HUDEP-2 (cell line): ENCODE measurements at regions not wholly inside any gene's neighbourhood (a gene's known extent, or its start where the extent isn't known, plus 50 kb on each side); places are given as distances from the start of the nearest gene placed in this dataset.
"Not testable (repeated sequence)": the region's sequence is repeated elsewhere in the genome, so short reads cannot be mapped to it uniquely, and the experiment has no call there.

Source experiments
- DNase-seq, 76 experiments: peaks; one replicate each; lab custom pipeline; 2025; ENCODE audit not compliant: unreplicated experiment in 76 of 76; lab: John Stamatoyannopoulos, UW

DNA sequence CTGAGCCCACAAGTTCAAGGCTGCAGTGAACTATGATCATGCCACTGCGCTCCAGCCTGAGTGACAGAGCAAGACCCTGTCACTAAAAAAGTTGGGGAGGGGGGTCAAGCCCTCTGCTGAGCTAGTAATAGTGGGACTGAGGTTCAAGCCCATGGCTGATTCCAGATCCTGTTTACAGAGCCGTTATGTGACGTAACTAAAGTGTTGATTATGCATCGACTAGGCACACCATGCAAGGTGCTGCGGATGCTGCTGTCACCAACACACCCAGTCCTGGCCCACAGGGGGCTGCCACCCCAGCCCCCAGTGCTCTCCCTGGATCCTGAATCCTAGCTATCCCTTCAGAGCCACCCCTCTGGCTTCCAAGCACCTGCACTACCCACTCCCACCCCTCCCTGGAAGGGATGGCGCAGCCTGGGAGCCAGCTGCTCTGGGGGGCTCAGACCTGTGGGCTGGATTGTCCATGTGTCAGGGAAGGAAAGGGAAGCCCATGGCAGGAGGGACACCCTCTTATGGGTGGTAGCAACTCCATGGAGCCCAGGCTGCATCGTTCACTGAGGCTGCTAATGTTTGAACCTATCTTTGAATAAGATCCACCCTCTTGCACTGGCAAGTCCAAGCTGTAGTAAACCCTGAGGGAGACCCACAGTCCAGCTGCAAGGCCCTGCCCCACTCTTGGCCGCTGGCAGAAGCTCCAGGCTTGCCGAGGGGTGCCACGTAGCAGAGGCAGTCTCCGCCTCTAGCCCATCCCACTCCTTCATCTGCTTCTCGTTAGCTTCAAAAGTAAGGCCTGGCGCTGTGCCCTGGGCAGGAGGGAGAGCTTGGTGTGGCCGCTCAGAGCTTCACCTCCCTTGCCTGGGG lies 95.0 kb downstream of the SNX5 start:
- peak in 40 of 76 experiments; percentile 2 to 54 (median 28) for DNase-seq

DNA sequence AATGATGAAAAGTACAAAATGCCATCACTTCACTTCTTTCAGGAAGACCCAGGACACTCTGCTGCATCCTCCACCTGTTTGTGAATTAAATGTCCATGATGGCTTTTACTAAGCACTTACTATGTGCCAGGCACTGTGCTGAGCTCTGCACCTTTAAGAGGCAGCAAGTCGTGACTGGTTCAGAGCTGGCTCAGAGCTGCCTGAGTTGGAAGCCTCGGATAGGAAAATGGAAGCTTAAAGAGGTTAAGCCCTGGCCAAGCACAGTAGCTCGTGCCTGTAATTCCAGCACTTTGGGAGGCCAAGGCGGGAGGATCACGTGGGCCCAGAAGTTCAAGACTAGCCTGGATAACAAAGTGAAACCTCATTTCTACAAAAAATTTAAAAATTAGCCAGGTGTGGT lies 95.6 kb downstream of the SNX5 start:
- no peak for DNase-seq

DNA sequence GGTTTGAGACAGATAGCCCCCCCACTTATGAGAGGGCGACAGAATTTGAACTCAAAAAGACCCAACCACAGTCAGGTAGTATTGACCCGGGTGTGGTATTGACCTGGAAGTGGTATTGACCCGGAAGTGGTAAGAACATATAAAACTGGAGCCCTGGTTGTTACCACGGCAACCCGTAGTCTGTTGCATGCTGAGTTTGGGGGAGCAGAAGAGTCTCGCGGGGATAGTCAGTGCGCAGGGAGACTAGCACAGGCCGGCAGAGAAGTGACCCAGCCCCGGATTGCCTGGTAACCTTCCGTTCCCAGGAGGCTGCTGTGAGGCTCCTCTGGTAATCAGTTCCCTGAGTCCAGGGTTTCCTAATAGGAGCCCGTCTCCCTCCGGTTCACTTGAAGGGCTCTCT lies 96.2 kb downstream of the SNX5 start:
- no peak for DNase-seq

DNA sequence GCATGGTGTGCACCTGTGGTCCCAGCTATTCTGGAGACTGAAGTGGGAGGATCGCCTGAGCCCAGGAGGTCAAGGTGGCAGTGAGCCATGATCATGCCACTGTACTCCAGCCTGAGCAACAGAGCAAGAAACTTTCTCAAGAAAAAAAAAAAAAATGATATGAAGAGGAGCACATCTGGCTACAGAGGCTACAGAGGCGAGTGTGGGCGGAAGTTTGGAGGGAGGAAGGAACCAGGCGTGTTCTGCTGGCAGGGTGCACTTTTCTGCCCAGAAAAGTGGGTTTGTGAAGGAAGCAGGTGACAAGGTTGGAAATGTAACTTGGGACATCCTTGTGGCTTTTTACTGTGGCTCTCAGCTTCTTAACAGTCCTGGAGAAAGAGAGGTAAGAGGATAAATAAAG lies 96.7 kb downstream of the SNX5 start:
- no peak for DNase-seq

DNA sequence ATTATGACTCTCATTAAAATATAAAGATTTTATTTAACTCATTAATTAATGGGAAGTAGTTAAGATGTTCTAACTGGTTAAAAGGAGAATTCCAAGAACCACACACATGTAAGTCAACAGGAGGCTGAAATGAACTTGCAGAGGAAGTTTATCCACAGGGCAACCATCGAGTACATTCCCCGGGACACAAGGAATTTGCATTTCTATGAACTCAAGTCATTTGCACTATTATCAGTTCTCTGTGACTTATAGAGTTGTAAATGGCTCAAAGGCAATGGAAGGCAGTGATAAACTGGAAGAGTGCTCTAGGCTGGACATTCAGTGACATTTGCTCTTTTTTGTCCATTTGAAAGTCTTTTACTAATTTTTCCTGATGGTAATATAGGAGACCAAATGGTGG lies 97.4 kb downstream of the SNX5 start:
- DNase-seq: no peak

DNA sequence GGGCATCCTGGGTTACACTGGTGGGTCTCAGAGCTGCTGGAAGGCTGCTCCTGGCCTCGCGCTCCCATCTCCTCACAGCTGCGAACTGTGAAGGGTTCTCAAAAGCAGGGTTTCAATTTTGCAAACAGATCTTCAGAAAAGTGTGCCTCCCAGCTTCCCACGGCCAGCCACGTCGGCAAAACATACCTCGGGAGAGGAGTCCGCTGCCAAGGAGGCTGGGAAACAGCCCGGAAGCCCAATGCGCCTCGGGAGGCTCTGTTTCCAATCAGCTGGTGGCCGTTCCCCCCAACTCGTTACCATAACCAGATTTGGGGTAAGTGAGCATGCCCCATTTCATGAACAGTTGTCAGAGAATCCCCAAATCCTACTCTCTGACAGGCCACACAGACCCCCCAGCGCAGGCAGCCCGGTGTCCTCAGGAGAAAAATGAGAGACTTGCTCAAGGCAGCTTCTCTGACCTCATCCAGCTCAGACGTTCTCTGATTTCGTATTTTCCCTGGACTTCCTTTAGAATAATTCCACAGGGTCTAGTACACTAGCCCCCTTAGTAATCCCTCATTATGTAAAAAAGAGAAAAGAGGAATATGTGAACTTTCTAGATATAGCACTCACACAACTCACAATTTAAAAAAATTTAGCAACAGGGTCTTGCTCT lies 98.4 kb downstream of the SNX5 start:
- DNase-seq: no peak

DNA sequence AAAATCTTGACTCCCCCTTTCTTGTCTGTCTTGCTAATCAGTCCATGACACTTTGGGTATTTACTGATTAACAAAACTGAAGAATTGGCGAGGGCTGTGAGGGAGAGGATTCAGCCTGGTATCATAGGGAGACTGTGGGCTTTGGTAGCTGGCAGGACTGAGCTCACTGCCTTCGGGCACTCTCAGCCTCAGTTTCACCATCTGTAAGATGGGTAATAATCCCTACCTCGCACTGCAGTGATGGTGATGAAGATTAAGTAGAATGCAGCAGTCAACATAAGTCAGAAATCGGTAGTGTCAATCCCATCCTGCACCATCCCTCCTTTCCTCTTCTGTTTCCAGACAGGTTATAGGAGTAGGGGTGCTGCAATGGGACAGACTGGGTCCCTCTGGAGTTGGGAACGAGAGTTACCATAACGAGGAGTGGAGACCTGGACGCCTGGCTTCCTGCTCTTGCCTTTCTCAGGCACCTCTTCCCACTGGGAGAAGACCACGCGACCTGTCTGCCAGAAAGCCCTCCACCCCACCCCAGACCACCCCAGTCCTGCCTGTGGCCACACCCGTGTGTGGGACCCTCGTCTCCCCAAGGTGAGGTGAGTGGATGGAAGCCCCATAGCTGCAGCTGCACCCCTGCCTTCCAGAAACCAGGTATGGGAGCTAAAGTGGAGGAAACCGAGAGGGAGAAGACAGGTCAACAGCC lies 99.1 kb downstream of the SNX5 start:
- DNase-seq: no peak

DNA sequence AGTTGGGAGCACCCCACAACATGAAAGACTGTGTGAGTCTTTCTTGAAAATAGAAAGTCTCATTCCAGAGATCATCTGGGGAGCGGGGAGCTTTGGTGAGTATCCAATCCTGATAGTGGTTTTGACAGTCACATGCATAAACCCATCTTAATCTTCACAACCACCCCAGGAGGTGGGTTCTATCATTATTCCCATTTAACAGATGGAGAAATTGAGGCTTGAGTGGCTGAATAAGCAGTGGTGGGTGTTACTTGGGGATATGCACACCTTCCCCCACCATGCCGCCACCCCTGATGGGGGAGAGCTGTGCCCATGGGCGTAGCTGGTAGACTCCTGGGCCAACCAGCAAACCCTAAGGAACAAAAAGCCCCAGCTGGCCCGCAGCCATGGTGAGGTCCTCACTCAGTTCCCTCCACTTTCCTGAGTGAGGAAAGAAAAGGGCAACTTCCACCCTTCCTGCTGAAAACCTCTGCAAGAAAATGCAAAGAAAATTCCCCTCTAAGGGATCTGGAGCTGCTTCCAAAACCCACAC lies 99.8 kb downstream of the SNX5 start:
- no peak for DNase-seq

DNA sequence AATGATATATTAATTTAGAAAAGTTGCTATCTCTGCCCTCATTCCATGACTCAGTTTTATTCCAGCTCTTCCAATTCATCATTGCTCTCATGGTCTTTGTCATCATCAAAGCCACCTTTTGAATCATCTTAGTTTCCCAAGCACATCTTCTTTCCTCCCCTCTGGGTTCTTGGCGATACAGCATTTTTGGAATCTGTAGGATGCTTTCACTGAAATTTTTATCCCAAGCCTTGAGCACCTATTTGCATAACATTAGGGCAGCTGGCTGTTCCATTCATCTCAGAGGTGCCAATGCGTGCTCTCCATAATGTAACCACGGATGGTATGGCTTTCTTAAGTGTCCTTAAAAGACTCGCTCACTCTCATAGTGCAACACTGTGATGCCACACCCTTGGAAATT lies 100.4 kb downstream of the SNX5 start:
- no peak for DNase-seq

DNA sequence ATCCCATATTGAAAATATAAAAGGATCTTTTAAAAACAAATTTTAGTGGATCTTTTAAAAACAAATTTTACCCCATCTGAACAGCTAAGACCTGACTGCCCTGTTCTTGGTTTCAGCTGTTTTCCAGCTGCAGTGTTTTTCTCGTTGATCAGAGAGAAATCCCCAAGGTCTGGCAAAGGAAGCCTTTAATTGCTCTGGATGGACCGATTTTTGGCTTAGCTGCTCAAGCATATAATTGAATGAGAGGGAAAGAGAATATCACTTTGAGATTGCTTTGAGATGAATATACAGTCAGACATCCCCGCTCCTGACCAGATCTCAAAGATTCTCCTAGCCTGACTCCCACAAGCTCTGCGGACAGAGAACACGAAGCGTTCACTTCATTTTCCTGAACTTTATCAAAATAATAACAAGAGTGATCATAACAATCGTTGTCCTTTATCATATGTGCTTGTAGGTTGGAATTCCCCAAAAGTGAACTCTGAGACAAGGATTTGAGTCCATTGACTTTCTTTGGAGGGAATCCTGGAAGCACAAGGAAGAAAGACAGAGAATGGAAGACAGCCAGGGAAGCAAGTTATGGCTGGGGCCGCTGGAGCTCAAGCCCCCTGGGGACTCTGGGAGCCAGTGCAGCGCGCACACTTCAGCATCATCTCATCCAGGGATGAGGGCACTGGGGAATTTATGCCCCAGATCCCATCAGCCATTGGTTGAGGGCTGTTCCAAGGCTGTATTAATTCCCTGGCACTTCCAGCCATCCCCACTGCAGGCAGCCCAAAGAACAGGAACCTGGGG lies 101.3 kb downstream of the SNX5 start:
- no peak for DNase-seq

DNA sequence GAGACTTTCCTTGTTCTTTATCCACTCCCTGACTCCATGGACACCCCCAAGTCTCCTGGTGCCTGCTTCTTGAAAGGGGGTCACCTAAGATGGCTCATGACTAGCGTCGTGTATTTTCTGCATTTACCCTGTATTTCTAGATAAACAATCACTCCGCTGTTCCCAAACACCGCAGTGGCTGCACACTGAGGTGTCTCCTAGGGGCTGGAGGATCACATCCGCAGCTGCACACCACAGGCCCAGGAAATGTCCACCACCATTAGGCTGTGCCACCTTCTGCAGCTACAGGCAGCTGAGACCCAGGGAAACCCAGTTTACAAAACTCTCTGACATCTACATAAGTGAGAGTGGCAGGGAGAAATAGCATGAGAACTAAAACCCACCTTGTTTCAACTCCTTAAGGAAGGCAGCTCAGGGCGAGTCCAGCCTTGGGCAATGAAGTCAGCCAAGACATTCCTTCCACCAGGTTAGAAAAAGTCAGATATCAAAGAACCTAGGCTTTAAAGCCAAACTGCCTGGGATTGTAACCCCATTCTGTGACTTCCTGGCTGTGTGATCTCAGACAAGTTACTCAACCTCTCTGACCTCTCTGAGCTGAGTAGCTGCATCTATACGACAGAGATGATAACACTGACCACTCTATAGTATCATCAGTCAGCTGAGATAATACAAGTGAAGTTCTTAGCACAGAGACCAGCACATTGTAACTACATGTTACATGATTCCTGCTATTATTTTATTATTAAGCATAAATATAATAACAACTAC lies 102.2 kb downstream of the SNX5 start:
- DNase-seq: no peak

DNA sequence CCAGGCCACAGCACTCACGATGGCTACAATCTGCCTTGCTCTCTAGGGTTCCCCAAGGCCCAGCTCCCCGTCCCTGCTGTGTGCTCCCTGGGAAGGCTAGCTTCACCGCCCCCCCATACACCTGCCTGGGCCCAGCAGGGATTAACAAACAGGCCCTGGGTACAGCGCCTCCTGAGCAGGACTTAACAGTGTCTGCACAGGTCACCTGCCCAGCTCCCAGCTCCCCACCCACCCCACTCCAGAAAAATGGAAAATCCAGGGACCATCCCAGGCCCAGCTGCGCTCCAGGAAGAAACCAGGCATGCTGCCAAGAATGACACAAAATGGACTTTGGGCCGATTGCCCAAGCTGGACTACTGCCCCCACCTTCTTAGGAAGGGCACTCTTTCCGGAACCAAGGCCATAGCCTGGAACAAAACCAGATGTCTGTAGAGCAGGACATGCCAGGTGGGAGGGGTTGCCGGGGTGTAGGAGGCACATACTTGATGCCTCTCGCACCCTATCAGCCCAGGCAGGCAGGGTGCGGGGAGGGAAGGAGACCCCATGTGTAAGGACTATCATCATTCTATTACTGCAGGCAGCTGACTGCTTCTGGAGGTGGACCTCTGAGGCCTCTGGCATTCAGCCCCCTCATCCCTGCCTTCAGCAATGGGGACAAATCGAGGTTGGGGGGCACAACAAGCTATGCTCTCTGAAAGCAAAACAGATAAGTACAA lies 104.9 kb downstream of the SNX5 start:
- no peak for DNase-seq

DNA sequence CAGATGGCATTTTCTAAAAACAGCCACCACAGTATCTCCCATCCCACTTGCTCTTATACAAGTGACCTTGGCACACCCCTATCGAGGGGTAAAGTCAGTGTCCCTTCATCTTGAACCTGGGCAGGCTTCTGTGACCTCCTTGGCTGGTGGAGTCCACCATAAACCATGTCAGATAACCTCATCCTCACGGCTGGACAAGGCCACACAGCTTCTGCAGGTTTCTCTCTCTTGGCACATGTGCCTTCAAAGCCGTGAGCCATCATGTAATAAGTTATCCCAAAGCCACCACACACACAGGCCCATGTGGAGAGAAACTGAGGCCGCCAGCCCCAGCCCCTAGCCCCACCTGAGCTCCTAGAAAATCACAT lies 105.4 kb downstream of the SNX5 start:
- DNase-seq: no peak

DNA sequence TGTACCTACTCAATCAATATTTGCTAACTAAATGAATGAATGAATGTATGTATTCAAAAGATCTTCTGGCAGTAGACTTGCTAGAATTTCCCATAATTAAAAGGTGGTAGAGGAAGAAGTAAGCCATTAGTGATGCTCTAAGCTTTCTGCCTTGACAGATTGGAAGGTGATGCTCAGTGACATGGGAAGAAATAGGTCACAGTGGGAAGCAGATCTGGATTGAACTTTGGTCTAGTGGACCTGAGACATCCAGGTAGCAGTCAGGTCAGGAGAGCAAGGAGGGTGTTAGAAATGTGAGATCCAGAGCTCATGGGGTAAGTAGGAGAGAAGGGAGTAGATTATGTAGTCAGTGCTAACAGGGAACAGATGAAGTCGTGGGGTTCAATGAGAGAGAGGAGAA lies 106.4 kb downstream of the SNX5 start:
- no peak for DNase-seq

DNA sequence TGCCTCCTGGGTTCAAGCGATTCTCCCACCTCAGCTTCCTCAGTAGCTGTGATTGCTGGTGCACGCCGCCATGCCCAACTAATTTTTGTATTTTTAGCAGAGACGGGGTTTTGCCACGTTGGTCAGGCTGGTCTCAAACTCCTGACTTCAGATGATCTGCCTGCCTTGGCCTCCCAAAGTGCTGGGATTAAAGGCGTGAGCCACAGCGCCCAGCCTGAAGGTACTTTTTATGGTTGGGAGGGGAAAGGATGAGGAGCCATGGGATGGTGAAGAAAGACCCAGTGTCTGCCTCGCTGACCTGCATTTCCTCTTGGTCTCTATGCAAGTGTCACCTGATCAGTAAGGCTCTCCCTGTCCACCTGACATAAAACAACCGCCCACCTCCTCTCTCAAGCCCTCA lies 107.0 kb downstream of the SNX5 start:
- DNase-seq: not testable (repeated sequence)

DNA sequence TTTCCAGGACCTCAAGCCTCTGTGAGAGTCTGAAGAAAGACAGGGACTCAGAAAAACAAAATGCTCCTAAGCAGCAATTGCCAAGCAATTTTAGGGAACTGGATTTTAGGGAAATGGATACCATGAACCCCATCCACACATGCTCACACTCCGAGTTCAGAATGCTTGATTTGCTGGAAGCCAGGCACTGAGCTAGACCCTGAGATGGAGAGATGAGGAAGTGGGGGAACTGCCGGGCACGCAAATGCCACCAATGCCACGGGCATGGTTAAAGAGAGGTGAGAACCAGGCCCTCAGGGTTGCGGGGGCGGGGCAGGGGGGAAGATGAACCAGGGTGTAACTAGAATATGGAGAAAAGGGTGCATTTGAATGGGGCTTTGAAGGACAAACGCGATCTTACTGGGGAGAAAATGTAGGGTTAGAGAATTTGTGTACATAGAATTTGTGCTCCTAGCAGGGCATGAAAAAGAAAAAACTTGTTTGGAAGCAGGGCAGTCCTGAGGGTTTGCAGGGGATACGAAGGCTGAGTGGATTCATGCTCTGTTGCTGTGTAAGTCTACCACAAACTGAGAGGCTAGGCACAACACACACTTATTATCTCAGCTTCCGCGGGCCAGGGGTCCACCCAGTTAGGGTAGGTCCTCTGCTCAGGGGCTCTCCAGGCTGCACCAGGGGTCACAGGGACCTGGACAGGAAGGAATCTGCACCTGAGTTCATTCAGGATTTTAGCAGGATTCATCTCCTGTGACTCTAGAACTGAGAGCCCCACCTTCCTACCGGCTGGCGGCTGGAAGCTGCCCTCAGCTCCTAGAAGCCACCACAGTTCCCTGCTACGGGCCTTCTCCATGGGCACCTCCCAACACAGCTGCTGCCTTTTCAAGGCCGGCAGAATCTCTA lies 108.0 kb downstream of the SNX5 start:
- DNase-seq: no peak

DNA sequence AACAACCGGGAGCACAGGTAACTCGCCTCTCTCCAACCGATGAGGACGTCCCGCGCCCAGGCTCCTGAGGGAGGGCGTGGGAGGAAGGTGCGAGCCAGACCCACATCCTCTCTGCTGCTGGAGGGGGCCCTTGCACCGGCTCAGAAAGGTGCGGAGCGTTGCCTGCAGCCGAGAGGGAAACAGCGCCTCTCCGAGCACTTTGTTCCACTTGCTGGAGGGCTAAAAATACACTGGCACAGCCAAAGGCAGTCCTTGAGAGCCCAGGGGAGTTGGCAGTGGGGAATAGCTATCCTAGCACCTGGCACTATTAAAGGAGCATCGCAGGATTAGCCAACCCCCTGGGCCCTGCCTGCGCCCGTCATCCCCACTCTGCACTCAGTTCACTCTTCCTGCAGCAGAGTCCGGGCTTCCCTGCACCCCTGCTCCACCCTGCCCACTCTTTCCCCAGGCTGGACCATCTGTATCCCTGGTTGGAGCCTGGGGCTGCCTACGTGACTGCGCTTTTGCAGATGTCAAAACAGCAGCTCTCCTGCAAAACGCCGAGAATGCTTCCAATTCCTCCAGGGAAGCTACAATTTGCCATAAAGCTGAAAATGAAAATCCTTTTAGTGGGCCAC lies 108.9 kb downstream of the SNX5 start:
- no peak for DNase-seq

DNA sequence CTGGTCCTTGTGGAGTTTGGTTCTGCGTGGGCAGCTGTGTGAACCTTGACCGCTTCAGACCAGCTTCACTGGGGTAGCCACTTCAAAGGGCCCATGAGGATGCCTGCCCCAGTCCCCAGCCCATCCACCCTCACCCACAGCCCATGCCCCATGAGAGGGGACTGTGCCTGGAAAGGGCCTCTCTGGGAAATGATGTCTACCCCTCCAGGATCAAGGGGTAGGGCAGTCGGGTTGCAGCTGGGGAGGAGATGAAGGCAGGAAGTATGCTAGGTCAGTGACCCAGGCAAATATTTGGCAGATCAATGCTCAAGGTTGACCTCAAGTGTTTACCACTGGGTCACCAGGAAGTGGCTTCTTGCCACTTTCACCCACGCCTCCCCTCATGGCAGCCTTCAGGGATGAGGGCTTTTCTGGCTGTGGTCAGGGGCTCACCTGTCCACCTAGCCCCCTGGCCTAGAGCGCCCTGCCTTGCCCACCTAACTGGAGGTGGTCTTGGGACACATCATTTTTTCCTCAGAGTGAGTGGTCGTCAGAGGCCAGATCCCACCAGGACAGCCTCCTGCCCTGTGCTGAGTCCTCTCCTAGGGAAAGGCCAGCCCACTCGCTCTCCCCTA lies 109.5 kb downstream of the SNX5 start:
- no peak for DNase-seq
